Body of pancreas (tissue), 4 donors: ENCODE measurements at regions not wholly inside any gene's neighbourhood (a gene's known extent, or its start where the extent isn't known, plus 50 kb on each side); places are given as distances from the start of the nearest gene placed in this dataset.

ENCODE experiments used
- ATAC-seq: fragments of 150-250 bp; one replicate; pipeline ENCODE4 v1.9.1; 2016
- DNase-seq, 4 donors: peaks; one replicate each; pipeline ENCODE4 v3.0.0-alpha.2; 2019
- H3K27ac ChIP-seq, 4 donors: fragments of 200-600 bp; sonication (generic); 1 replicate in 3 of 4; 2 replicates in 1 of 4; pipeline versions ENCODE4 v1.5.1 to v1.6.1; 2016 to 2019; ENCODE audit warnings: mild to moderate bottlenecking in 1 of 4, mixed read lengths in 1 of 4, moderate library complexity in 1 of 4
- H3K27me3 ChIP-seq, 2 donors: fragments of 200-600 bp; sonication (generic); one replicate each; pipeline ENCODE4 v1.6.0; 2016; ENCODE audit warnings: mild to moderate bottlenecking in 1 of 2
- H3K36me3 ChIP-seq, 2 donors: fragments of 200-600 bp; sonication (generic); replicated peaks in 1 of 2; 2 replicates each; pipeline ENCODE4 v1.5.1; 2016; ENCODE audit warnings: low read depth in 2 of 2; ENCODE audit not compliant: insufficient read depth in 1 of 2
- H3K4me1 ChIP-seq: fragments of 200-600 bp; sonication (generic); one replicate; pipeline ENCODE4 v1.6.0; 2016
- H3K4me3 ChIP-seq, 2 donors: fragments of 200-600 bp; sonication (generic); 1 replicate in 1 of 2; 2 replicates in 1 of 2; pipeline ENCODE4 v1.5.1; 2016 to 2019
- H3K9me3 ChIP-seq, 3 donors: fragments of 200-600 bp; sonication (generic); 1 replicate in 2 of 3; 2 replicates in 1 of 3; pipeline ENCODE4 v1.5.1; 2016
- CTCF ChIP-seq, 7 experiments: fragments of 450-650 bp in 4 of 7; fragments of 200-600 bp in 3 of 7; sonication (generic) in 3 of 7; IDR thresholded peaks; one replicate each; pipeline ENCODE4 v1.5.1; 2016 to 2019; ENCODE audit warnings: antibody characterized with exemption in 7 of 7
- POLR2A ChIP-seq, 3 donors: fragments of 450-650 bp; IDR thresholded peaks; one replicate each; pipeline ENCODE4 v1.6.1; 2016; ENCODE audit warnings: antibody characterized with exemption in 3 of 3, mild to moderate bottlenecking in 2 of 3
- WGBS, 2 donors: methylation state at CpG; one replicate each; pipeline ENCODE4 v1.1.5; 2017; 5-methylcytosine and 5-hydroxymethylcytosine counted together
- intact Hi-C: fragments of 100-400 bp; cut with DNase I; formaldehyde crosslinking; loops from one replicate; pipeline ENCODE4 v1.15.1; 2023

DNA sequence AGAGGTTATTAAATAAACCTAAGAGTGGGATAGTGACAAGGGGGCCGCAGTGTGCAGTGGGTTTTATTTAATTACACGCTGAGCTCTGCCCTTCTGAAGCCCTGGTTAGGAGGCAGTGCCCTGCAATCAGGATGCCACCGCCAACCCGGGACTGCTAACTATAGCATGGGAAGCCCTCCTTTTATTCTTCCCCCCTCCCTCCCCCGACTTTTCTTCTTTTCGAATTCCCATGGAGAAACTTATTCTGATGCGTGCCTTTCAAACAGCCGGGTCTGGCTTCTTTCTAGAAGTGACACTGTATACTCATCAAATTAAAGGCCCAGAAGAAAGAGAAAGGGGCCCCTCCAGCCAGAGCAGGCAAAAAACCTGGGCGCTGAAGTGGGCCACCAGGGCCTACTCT, 91.3 kb upstream of the ANO1 start:
- H3K9me3 ChIP-seq: no peaks in the 10 kb centered on the region
- intact Hi-C loops: no loop called here
- H3K4me3 ChIP-seq: no peak overlapping the region
- DNase-seq: no peak
- TF ChIP-seq CTCF (IDR thresholded peaks at IDR 0.05): no peak
- no peak for TF ChIP-seq POLR2A (IDR thresholded peaks at IDR 0.05)
- no peaks in the 10 kb centered on the region for H3K27me3 ChIP-seq
- WGBS, 2 donors: 65 to 70% methylated on average over 9 of the region's 9 CpGs
- no peaks in the 10 kb centered on the region for H3K36me3 ChIP-seq
- H3K4me1 ChIP-seq: peaks cover 9% of the 10 kb centered on the region
- H3K27ac ChIP-seq: no peak overlapping the region
- ATAC-seq: no peak

DNA sequence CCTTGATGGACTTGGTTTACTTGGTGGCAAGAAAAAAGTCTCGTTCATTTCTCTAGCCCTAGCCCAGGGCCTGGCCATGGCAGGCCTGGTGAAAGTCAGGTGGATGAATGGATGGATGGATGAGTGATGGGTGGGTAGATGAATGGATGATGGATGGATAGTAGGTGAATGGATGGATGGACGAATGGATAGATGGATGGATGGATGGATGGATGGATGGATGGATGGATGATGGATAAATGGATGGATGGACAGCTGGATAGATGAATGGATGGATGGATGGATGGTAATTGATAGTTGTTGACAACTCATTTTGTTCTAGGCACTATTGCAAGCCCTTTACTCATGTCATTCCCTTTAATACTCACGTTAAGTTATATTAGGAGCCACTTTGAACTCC, 86.1 kb upstream of the ANO1 start:
- H3K36me3 ChIP-seq: no peaks in the 10 kb centered on the region

GRCh38 chr11:69992943-69993694, 85.0 kb upstream of the ANO1 start:
- no peak overlapping the region for H3K27ac ChIP-seq
- no peaks in the 10 kb centered on the region for H3K27me3 ChIP-seq
- WGBS, 2 donors: 68 to 77% methylated on average over 6 of the region's 6 CpGs
- no peak for DNase-seq
- no peak for ATAC-seq
- no peaks in the 10 kb centered on the region for H3K4me1 ChIP-seq
- TF ChIP-seq CTCF (IDR thresholded peaks at IDR 0.05) (no peak), POLR2A (IDR thresholded peaks at IDR 0.05) (no peak)
- H3K9me3 ChIP-seq: no peaks in the 10 kb centered on the region
- H3K4me3 ChIP-seq: no peak overlapping the region
- no peaks in the 10 kb centered on the region for H3K36me3 ChIP-seq
- intact Hi-C loops: no loop called here

More for the DNA sequence above, 86.1 kb upstream of the ANO1 start:
- intact Hi-C loops: no loop called here
- no peak for DNase-seq
- ATAC-seq: no peak
- TF ChIP-seq CTCF (IDR thresholded peaks at IDR 0.05): no peak
- no peak for TF ChIP-seq POLR2A (IDR thresholded peaks at IDR 0.05)
- Histone ChIP-seq H3K9me3 (no peaks in the 10 kb centered on the region), H3K27me3 (no peaks in the 10 kb centered on the region), H3K27ac (no peak overlapping the region), H3K4me3 (no peak overlapping the region), H3K4me1 (no peaks in the 10 kb centered on the region)
- WGBS, 2 donors: 65 to 70% methylated on average over 3 of the region's 3 CpGs

DNA sequence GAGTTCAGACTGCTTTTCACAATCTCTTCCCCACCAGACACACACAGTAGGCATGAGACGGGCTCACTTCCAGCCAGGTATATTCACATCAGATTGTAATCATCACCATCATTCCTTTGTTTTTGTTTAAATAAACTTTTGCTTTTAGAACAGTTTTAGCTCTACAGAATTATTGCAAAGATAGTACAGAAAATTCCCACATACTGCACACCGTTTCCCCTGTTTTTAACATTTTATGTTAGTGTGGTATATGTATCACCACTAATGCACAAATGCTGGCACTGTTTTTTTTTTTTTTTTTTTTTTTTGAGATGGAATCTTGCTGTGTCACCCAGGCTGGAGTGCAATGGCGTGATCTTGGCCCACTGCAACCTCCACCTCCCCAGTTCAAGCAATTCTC, 83.3 kb upstream of the ANO1 start:
- no peak for TF ChIP-seq POLR2A (IDR thresholded peaks at IDR 0.05)
- no peak for TF ChIP-seq CTCF (IDR thresholded peaks at IDR 0.05)
- no peak overlapping the region for H3K27ac ChIP-seq
- no peak for ATAC-seq
- intact Hi-C loops: no loop called here
- H3K4me3 ChIP-seq: no peak overlapping the region
- H3K27me3 ChIP-seq: no peaks in the 10 kb centered on the region
- no peaks in the 10 kb centered on the region for H3K36me3 ChIP-seq
- no peak for DNase-seq
- H3K9me3 ChIP-seq: no peaks in the 10 kb centered on the region
- WGBS, 2 donors: 84 to 89% methylated on average over 3 of the region's 3 CpGs
- no peaks in the 10 kb centered on the region for H3K4me1 ChIP-seq

DNA sequence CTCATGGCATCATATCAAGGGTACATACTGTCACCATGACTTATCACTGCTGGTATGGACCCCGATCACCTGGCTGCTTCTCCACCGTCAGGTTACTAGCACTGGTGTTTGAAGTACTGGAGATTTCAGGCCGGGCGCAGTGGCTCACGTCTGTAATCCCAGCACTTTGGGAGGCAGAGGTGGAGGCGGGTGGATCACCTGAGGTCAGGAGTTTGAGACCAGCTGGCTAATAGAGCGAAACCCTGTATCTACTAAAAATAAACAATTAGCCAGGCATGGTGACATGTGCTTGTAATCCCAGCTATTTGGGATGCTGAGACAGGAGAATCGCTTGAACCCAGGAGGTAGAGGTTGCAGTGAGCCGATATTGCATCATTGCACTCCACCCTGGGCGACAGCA, 82.4 kb upstream of the ANO1 start:
- no peak for ATAC-seq
- Histone ChIP-seq H3K9me3 (no peaks in the 10 kb centered on the region), H3K4me1 (no peaks in the 10 kb centered on the region), H3K27ac (no peak overlapping the region), H3K27me3 (no peaks in the 10 kb centered on the region), H3K4me3 (no peak overlapping the region), H3K36me3 (no peaks in the 10 kb centered on the region)
- no peak for TF ChIP-seq POLR2A (IDR thresholded peaks at IDR 0.05)
- no peak for TF ChIP-seq CTCF (IDR thresholded peaks at IDR 0.05)
- intact Hi-C loops: no loop called here
- DNase-seq: no peak
- WGBS, 2 donors: 77 to 85% methylated on average over 8 to 10 of the region's 10 CpGs
